Endothelial cell of hepatic sinusoid (primary cell): ENCODE measurements at regions not wholly inside any gene's neighbourhood (a gene's known extent, or its start where the extent isn't known, plus 50 kb on each side); places are given as distances from the start of the nearest gene placed in this dataset.

Source experiments
- in situ Hi-C: cut with HindIII; loops from 2 replicates; pipeline ENCODE4 v1.10.0; 2017; ENCODE audit warnings: low sequenced_read_pairs

- in situ Hi-C loops: no loop called here
These were observed 51.2 kb upstream of the CDH5 start for GRCh38 chr16:66315210-66315825.

- in situ Hi-C loops: no loop called here
These were observed 55.2 kb upstream of the CDH5 start for GRCh38 chr16:66311306-66311705.

GRCh38 chr16:66309215-66309807 lies 57.2 kb upstream of the CDH5 start:
- in situ Hi-C loops: no loop called here

GRCh38 chr16:66308096-66308495 lies 58.4 kb upstream of the CDH5 start:
- in situ Hi-C loops: no loop called here

GRCh38 chr16:66306366-66307150 lies 59.9 kb upstream of the CDH5 start:
- in situ Hi-C loops: no loop called here

GRCh38 chr16:66304961-66305360 lies 61.5 kb upstream of the CDH5 start:
- in situ Hi-C loops: no loop called here

GRCh38 chr16:66304151-66304550 lies 62.3 kb upstream of the CDH5 start:
- in situ Hi-C loops: no loop called here

GRCh38 chr16:66300501-66300900 lies 66.0 kb upstream of the CDH5 start:
- in situ Hi-C loops: no loop called here

GRCh38 chr16:66300037-66300436 lies 66.5 kb upstream of the CDH5 start:
- in situ Hi-C loops: no loop called here

- in situ Hi-C loops: no loop called here
These were observed 67.1 kb upstream of the CDH5 start for GRCh38 chr16:66299349-66299748.

- in situ Hi-C loops: no loop called here
These were observed 67.8 kb upstream of the CDH5 start for GRCh38 chr16:66298571-66299120.

- in situ Hi-C loops: no loop called here
These were observed 68.5 kb upstream of the CDH5 start for GRCh38 chr16:66298006-66298405.

GRCh38 chr16:66296591-66296990 lies 69.9 kb upstream of the CDH5 start:
- in situ Hi-C loops: no loop called here

- in situ Hi-C loops: no loop called here
These were observed 70.5 kb upstream of the CDH5 start for GRCh38 chr16:66295761-66296546.

- in situ Hi-C loops: no loop called here
These were observed 71.3 kb upstream of the CDH5 start for GRCh38 chr16:66295213-66295612.

- in situ Hi-C loops: no loop called here
These were observed 72.0 kb upstream of the CDH5 start for GRCh38 chr16:66294507-66294906.

GRCh38 chr16:66293932-66294331 lies 72.6 kb upstream of the CDH5 start:
- in situ Hi-C loops: no loop called here

GRCh38 chr16:66293207-66293735 lies 73.2 kb upstream of the CDH5 start:
- in situ Hi-C loops: no loop called here

- in situ Hi-C loops: no loop called here
These were observed 74.1 kb upstream of the CDH5 start for GRCh38 chr16:66292241-66292935.

GRCh38 chr16:66291833-66292232 lies 74.7 kb upstream of the CDH5 start:
- in situ Hi-C loops: no loop called here
